Neural progenitor cell (in vitro differentiated cells): ENCODE measurements at regions not wholly inside any gene's neighbourhood (a gene's known extent, or its start where the extent isn't known, plus 50 kb on each side); places are given as distances from the start of the nearest gene placed in this dataset.

Experiments
- CTCF ChIP-seq: fragments of 200-600 bp; sonication (generic); IDR thresholded peaks from 2 replicates; pipeline ENCODE4 v1.5.1; 2017; ENCODE audit warnings: antibody characterized with exemption, mild to moderate bottlenecking
- EZH2 ChIP-seq: fragments of 200-600 bp; sonication (generic); IDR thresholded peaks from 2 replicates; pipeline ENCODE4 v1.6.1; 2017; ENCODE audit warnings: antibody characterized with exemption, mild to moderate bottlenecking, moderate library complexity
- EZH2phosphoT487 ChIP-seq: fragments of 200-600 bp; sonication (generic); IDR thresholded peaks from 2 replicates; pipeline ENCODE4 v1.6.1; 2017; ENCODE audit warnings: antibody characterized with exemption

- TF ChIP-seq CTCF: no peak
- no peak for TF ChIP-seq EZH2phosphoT487
- no peak for TF ChIP-seq EZH2
Measured at GRCh38 chr13:111907341-111907880, 159.5 kb upstream of the SOX1 start.
